ENCODE measurements at regions not wholly inside any gene's neighbourhood (a gene's known extent, or its start where the extent isn't known, plus 50 kb on each side); places are given as distances from the start of the nearest gene placed in this dataset.

DNA sequence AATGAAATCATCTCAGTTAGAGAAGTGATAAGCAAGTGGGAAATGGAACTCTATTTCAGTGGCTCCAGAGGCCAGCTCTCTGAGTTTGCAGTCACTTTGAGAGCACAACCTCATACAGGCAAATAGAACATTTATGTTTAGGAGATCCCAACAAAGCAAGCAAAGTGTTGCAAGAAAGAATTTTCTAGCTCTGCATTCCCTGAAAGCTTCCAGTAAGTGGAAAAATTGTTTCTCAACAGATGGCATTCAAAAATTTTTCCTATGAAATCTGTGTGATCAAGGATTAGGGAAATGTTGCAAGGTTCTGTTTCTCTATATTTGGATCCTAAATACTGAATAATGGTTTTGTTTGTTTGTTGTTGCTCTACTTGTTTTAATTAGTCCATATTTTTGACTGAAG lies 764.2 kb upstream of the ZNF608 start:
- TF ChIP-seq NFIC (IDR thresholded peaks at IDR 0.05) (no peak), RAD21 (IDR thresholded peaks at IDR 0.05; ENCODE audit: low read depth) (no peak), TAF1 (IDR thresholded peaks at IDR 0.05; ENCODE audit: low read depth) (no peak), EP300 (IDR thresholded peaks at IDR 0.05; ENCODE audit: borderline replicate concordance) (no peak), ZBTB7A (IDR thresholded peaks at IDR 0.05; ENCODE audit: low read depth) (no peak), YY1 (IDR thresholded peaks at IDR 0.05; ENCODE audit: low read depth) (no peak), EGR1 (IDR thresholded peaks at IDR 0.05) (no peak), TEAD4 (IDR thresholded peaks at IDR 0.05) (no peak), TCF12 (IDR thresholded peaks at IDR 0.05; ENCODE audit: low read depth) (no peak)
- TF ChIP-seq, protein P1, sequence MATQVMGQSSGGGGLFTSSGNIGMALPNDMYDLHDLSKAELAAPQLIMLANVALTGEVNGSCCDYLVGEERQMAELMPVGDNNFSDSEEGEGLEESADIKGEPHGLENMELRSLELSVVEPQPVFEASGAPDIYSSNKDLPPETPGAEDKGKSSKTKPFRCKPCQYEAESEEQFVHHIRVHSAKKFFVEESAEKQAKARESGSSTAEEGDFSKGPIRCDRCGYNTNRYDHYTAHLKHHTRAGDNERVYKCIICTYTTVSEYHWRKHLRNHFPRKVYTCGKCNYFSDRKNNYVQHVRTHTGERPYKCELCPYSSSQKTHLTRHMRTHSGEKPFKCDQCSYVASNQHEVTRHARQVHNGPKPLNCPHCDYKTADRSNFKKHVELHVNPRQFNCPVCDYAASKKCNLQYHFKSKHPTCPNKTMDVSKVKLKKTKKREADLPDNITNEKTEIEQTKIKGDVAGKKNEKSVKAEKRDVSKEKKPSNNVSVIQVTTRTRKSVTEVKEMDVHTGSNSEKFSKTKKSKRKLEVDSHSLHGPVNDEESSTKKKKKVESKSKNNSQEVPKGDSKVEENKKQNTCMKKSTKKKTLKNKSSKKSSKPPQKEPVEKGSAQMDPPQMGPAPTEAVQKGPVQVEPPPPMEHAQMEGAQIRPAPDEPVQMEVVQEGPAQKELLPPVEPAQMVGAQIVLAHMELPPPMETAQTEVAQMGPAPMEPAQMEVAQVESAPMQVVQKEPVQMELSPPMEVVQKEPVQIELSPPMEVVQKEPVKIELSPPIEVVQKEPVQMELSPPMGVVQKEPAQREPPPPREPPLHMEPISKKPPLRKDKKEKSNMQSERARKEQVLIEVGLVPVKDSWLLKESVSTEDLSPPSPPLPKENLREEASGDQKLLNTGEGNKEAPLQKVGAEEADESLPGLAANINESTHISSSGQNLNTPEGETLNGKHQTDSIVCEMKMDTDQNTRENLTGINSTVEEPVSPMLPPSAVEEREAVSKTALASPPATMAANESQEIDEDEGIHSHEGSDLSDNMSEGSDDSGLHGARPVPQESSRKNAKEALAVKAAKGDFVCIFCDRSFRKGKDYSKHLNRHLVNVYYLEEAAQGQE (IDR thresholded peaks at IDR 0.05; ENCODE audit: low read depth), result no peak
- TF ChIP-seq, protein P2, sequence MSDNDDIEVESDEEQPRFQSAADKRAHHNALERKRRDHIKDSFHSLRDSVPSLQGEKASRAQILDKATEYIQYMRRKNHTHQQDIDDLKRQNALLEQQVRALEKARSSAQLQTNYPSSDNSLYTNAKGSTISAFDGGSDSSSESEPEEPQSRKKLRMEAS (IDR thresholded peaks at IDR 0.05), result no peak
- TF ChIP-seq, protein P3, sequence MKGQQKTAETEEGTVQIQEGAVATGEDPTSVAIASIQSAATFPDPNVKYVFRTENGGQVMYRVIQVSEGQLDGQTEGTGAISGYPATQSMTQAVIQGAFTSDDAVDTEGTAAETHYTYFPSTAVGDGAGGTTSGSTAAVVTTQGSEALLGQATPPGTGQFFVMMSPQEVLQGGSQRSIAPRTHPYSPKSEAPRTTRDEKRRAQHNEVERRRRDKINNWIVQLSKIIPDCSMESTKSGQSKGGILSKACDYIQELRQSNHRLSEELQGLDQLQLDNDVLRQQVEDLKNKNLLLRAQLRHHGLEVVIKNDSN (IDR thresholded peaks at IDR 0.05), result no peak
